ENCODE measurements at regions not wholly inside any gene's neighbourhood (a gene's known extent, or its start where the extent isn't known, plus 50 kb on each side); places are given as distances from the start of the nearest gene placed in this dataset.
"Not testable (repeated sequence)": the region's sequence is repeated elsewhere in the genome, so short reads cannot be mapped to it uniquely, and the experiment has no call there.

DNA sequence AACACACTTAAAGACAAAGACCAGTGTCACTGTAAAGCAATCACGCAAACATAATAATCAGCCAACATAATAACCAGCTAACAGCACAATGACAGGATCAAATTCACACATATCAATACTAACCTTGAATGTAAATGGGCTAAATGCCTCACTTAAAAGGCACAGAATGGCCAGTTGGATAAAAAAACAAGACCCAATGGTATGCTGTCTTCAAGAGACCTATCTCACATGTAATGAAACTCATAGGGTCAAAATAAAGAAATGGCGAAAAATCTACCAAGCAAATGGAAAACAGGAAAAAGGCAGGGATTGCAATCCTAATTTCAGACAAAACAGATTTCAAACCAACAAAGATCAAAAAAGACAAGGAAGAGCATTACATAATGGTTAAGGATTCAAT lies 78.2 kb upstream of the RAB12 start:
- H3K27me3 ChIP-seq (ENCODE audit: insufficient read depth, low read length); POLR2A ChIA-PET; H3K9ac ChIP-seq (ENCODE audit: low read length); H3K79me2 ChIP-seq (ENCODE audit: insufficient read depth, low read length); DNase-seq (ENCODE audit: low read depth, low spot score); BruUV-seq (replicated peaks); H3K4me2 ChIP-seq (ENCODE audit: low read length); H3K4me1 ChIP-seq (ENCODE audit: control insufficient read depth in 1 of 2, insufficient read depth in 2 of 2, low read length in 2 of 2); intact Hi-C loops (cut with micrococcal nuclease); H2AFZ ChIP-seq (ENCODE audit: low read depth, low read length, poor library complexity, severe bottlenecking); H3K9me3 ChIP-seq (ENCODE audit: control insufficient read depth in 1 of 2, insufficient read depth in 1 of 2, low read depth in 1 of 2, low read length in 2 of 2); H3K27ac ChIP-seq (ENCODE audit: low read depth, low read length); H3K4me3 ChIP-seq (replicated peaks in 1 of 2; ENCODE audit: low read depth in 1 of 2, low read length in 2 of 2); H3K9me2 ChIP-seq (ENCODE audit: insufficient read depth); H3K36me3 ChIP-seq (ENCODE audit: control insufficient read depth in 1 of 2, insufficient read depth in 2 of 2, low read length in 2 of 2); RAD21 ChIA-PET (ENCODE audit: low non-redundant PET in 1 of 2, low total read pairs in 2 of 2, uncharacterized antibody in 2 of 2, unreplicated experiment in 2 of 2); ATAC-seq; CTCF ChIA-PET; H4K20me1 ChIP-seq (ENCODE audit: insufficient read depth): not testable (repeated sequence)

DNA sequence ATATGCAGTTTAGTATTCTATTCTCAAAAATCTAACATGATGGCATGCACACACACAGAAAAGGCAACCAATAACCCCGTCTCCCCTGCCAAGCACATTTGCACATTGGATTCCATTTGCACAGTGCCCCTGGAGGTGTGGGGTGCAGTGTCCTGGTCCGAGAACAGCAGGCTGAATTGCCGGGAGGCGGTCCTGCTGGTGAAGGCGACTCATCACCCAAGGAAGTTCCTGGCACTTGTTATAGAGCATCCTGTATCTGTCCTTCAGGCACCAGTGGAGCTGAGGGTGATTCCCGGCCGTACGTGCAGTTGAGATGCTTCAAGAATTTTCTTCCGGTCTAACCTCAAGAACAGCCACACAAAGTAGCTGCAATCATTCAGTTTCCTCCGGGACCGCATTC lies 73.0 kb upstream of the RAB12 start:
- no peaks in the 10 kb centered on the region for H3K79me2 ChIP-seq (ENCODE audit: insufficient read depth, low read length)
- H3K36me3 ChIP-seq (ENCODE audit: control insufficient read depth in 1 of 2, insufficient read depth in 2 of 2, low read length in 2 of 2), result no peaks in the 10 kb centered on the region
- POLR2A ChIA-PET, result no interaction called here
- ATAC-seq, result peak; percentile 74
- intact Hi-C loops (cut with micrococcal nuclease), result no loop called here
- H3K4me1 ChIP-seq (ENCODE audit: control insufficient read depth in 1 of 2, insufficient read depth in 2 of 2, low read length in 2 of 2), result no peaks in the 10 kb centered on the region
- TF ChIP-seq TCF7L2 (IDR thresholded peaks at IDR 0.05; ENCODE audit: borderline replicate concordance, extremely low read depth, insufficient read depth, insufficient read length) (no peak), ELF1 (IDR thresholded peaks at IDR 0.05; ENCODE audit: borderline replicate concordance, low read depth) (no peak)
- no peaks in the 10 kb centered on the region for H4K20me1 ChIP-seq (ENCODE audit: insufficient read depth)
- H3K4me2 ChIP-seq (ENCODE audit: low read length), result no peak overlapping the region
- BruUV-seq (replicated peaks), result no TSS peak
- H3K27ac ChIP-seq (ENCODE audit: low read depth, low read length), result no peak overlapping the region
- no peak overlapping the region for H3K4me3 ChIP-seq (replicated peaks in 1 of 2; ENCODE audit: low read depth in 1 of 2, low read length in 2 of 2)
- H3K9me2 ChIP-seq (ENCODE audit: insufficient read depth), result no peaks in the 10 kb centered on the region
- RAD21 ChIA-PET (ENCODE audit: low non-redundant PET in 1 of 2, low total read pairs in 2 of 2, uncharacterized antibody in 2 of 2, unreplicated experiment in 2 of 2), result no interaction called here
- CTCF ChIA-PET, result no interaction called here
- no peak overlapping the region for H3K9ac ChIP-seq (ENCODE audit: low read length)
- no peaks in the 10 kb centered on the region; the same call in 1 of the 2 replicates for H3K27me3 ChIP-seq (ENCODE audit: insufficient read depth, low read length)
- DNase-seq (ENCODE audit: low read depth, low spot score), result no peak
- no peak overlapping the region for H2AFZ ChIP-seq (ENCODE audit: low read depth, low read length, poor library complexity, severe bottlenecking)
- no peaks in the 10 kb centered on the region; a peak in 1 of 4 replicates for H3K9me3 ChIP-seq (ENCODE audit: control insufficient read depth in 1 of 2, insufficient read depth in 1 of 2, low read depth in 1 of 2, low read length in 2 of 2)

- no peak overlapping the region for H3K4me3 ChIP-seq (replicated peaks in 1 of 2; ENCODE audit: low read depth in 1 of 2, low read length in 2 of 2)
- no TSS peak for BruUV-seq (replicated peaks)
- H3K36me3 ChIP-seq (ENCODE audit: control insufficient read depth in 1 of 2, insufficient read depth in 2 of 2, low read length in 2 of 2), result no peaks in the 10 kb centered on the region
- H3K79me2 ChIP-seq (ENCODE audit: insufficient read depth, low read length), result no peaks in the 10 kb centered on the region
- no peak overlapping the region for H3K4me2 ChIP-seq (ENCODE audit: low read length)
- no peaks in the 10 kb centered on the region for H4K20me1 ChIP-seq (ENCODE audit: insufficient read depth)
- no peaks in the 10 kb centered on the region; the same call in 1 of the 2 replicates for H3K27me3 ChIP-seq (ENCODE audit: insufficient read depth, low read length)
- no peak for ATAC-seq
- H3K9me3 ChIP-seq (ENCODE audit: control insufficient read depth in 1 of 2, insufficient read depth in 1 of 2, low read depth in 1 of 2, low read length in 2 of 2), result no peaks in the 10 kb centered on the region; a peak in 1 of 4 replicates
- no peaks in the 10 kb centered on the region for H3K4me1 ChIP-seq (ENCODE audit: control insufficient read depth in 1 of 2, insufficient read depth in 2 of 2, low read length in 2 of 2)
- intact Hi-C loops (cut with micrococcal nuclease), result no loop called here
- no peaks in the 10 kb centered on the region for H3K9me2 ChIP-seq (ENCODE audit: insufficient read depth)
- H3K27ac ChIP-seq (ENCODE audit: low read depth, low read length), result no peak overlapping the region
- DNase-seq (ENCODE audit: low read depth, low spot score), result no peak
- ChIA-PET POLR2A (no interaction called here), RAD21 (ENCODE audit: low non-redundant PET in 1 of 2, low total read pairs in 2 of 2, uncharacterized antibody in 2 of 2, unreplicated experiment in 2 of 2) (no interaction called here), CTCF (no interaction called here)
- H3K9ac ChIP-seq (ENCODE audit: low read length), result no peak overlapping the region
- no peak overlapping the region for H2AFZ ChIP-seq (ENCODE audit: low read depth, low read length, poor library complexity, severe bottlenecking)
- TF ChIP-seq TCF7L2 (IDR thresholded peaks at IDR 0.05; ENCODE audit: borderline replicate concordance, extremely low read depth, insufficient read depth, insufficient read length) (no peak), ELF1 (IDR thresholded peaks at IDR 0.05; ENCODE audit: borderline replicate concordance, low read depth) (no peak), REST (IDR thresholded peaks at IDR 0.05; ENCODE audit: low read depth) (no peak), SP1 (IDR thresholded peaks at IDR 0.05; ENCODE audit: low read depth) (no peak), SIN3A (IDR thresholded peaks at IDR 0.05; ENCODE audit: low read depth) (no peak)
- TF ChIP-seq, protein P1, sequence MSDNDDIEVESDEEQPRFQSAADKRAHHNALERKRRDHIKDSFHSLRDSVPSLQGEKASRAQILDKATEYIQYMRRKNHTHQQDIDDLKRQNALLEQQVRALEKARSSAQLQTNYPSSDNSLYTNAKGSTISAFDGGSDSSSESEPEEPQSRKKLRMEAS (IDR thresholded peaks at IDR 0.05), result no peak
- TF ChIP-seq, protein P2, sequence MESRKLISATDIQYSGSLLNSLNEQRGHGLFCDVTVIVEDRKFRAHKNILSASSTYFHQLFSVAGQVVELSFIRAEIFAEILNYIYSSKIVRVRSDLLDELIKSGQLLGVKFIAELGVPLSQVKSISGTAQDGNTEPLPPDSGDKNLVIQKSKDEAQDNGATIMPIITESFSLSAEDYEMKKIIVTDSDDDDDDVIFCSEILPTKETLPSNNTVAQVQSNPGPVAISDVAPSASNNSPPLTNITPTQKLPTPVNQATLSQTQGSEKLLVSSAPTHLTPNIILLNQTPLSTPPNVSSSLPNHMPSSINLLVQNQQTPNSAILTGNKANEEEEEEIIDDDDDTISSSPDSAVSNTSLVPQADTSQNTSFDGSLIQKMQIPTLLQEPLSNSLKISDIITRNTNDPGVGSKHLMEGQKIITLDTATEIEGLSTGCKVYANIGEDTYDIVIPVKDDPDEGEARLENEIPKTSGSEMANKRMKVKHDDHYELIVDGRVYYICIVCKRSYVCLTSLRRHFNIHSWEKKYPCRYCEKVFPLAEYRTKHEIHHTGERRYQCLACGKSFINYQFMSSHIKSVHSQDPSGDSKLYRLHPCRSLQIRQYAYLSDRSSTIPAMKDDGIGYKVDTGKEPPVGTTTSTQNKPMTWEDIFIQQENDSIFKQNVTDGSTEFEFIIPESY (IDR thresholded peaks at IDR 0.05; ENCODE audit: extremely low read depth, insufficient replicate concordance, low read length), result no peak
These were observed 72.3 kb upstream of the RAB12 start for GRCh38 chr18:8536922-8537321.
